HCT116 (cell line): ENCODE measurements at regions not wholly inside any gene's neighbourhood (a gene's known extent, or its start where the extent isn't known, plus 50 kb on each side); places are given as distances from the start of the nearest gene placed in this dataset.
A peak's percentile ranks its signal among the peaks of the same experiment; 100 is the strongest.

Experiments used
- ATAC-seq: fragments of 200-7000 bp; cut with Tn5 transposase; 2 replicates; pipeline ENCODE4 v1.9.1; 2020; ENCODE audit warnings: mild to moderate bottlenecking, moderate library complexity
- BruUV-seq: library from RNA; stranded (reverse); fragments of 400-500 nt; replicated peaks from 2 replicates; lab custom pipeline; 2021; lab: Mats Ljungman, UMichigan
- CTCF ChIA-PET: fragments of 300-600 bp; sonication (Branson Sonifier 250); formaldehyde crosslinking; loops from one replicate; lab custom pipeline; 2021; ENCODE audit warnings: antibody characterized with exemption; lab: Charles Lee
- POLR2A ChIA-PET: fragments of 300-600, 350-600 bp; sonication (Branson Sonifier 250); formaldehyde crosslinking; loops from one replicate; lab custom pipeline; 2021; ENCODE audit warnings: antibody characterized with exemption; lab: Charles Lee
- RAD21 ChIA-PET, 2 experiments: fragments of 300-600 bp; sonication (Branson Sonifier 250); formaldehyde crosslinking; loops; one replicate each; lab custom pipeline; 2023; ENCODE audit warnings: low total read pairs in 2 of 2; ENCODE audit not compliant: uncharacterized antibody in 2 of 2, unreplicated experiment in 2 of 2, low non-redundant PET in 1 of 2; lab: Charles Lee
- DNase-seq: peaks from one replicate; pipeline ENCODE4 v3.0.0-alpha.2; 2010; ENCODE audit warnings: low read depth, low spot score
- H2AFZ ChIP-seq: fragments of 200-600 bp; shearing (Covaris generic), sonication (generic); 2 replicates; pipeline ENCODE4 v1.6.1; 2017; ENCODE audit warnings: low read depth, mixed run types, mixed read lengths, antibody characterized with exemption, low read length; ENCODE audit not compliant: poor library complexity, severe bottlenecking
- H3K27ac ChIP-seq: 2 replicates; pipeline ENCODE4 v1.5.1; 2012; ENCODE audit warnings: low read depth, low read length
- H3K27me3 ChIP-seq: fragments of 200-600 bp; sonication (generic); 2 replicates; pipeline ENCODE4 v1.6.1; 2016; ENCODE audit warnings: mixed run types, low read length, mixed read lengths; ENCODE audit not compliant: insufficient read depth
- H3K36me3 ChIP-seq, 2 experiments: fragments of 200-500 bp in 1 of 2; fragments of 200-600 bp in 1 of 2; sonication (Bioruptor generic) in 1 of 2; sonication (generic) in 1 of 2; 2 replicates each; pipeline versions ENCODE4 v1.5.1 to v1.6.1; 2014 to 2016; ENCODE audit warnings: low read length in 2 of 2, inconsistent platforms in 1 of 2, mixed read lengths in 1 of 2, mixed run types in 1 of 2; ENCODE audit not compliant: insufficient read depth in 2 of 2, control insufficient read depth in 1 of 2
- H3K4me1 ChIP-seq, 2 experiments: fragments of 200-600 bp in 1 of 2; sonication (generic) in 1 of 2; 2 replicates each; pipeline versions ENCODE4 v1.5.1 to v1.6.1; 2012 to 2017; ENCODE audit warnings: low read length in 2 of 2, inconsistent platforms in 1 of 2, mild to moderate bottlenecking in 1 of 2, mixed read lengths in 1 of 2, mixed run types in 1 of 2, moderate library complexity in 1 of 2; ENCODE audit not compliant: insufficient read depth in 2 of 2, control insufficient read depth in 1 of 2
- H3K4me2 ChIP-seq: fragments of 200-600 bp; sonication (generic); 2 replicates; pipeline ENCODE4 v1.6.1; 2017; ENCODE audit warnings: mixed run types, low read length, mixed read lengths
- H3K4me3 ChIP-seq, 2 experiments: fragments of 200-600 bp in 1 of 2; sonication (generic) in 1 of 2; replicated peaks in 1 of 2; 2 replicates each; pipeline ENCODE4 v1.5.1; 2011 to 2016; ENCODE audit warnings: low read length in 2 of 2, control low read depth in 1 of 2, low read depth in 1 of 2, mild to moderate bottlenecking in 1 of 2, mixed read lengths in 1 of 2, mixed run types in 1 of 2
- H3K79me2 ChIP-seq: fragments of 200-600 bp; sonication (generic); 2 replicates; pipeline ENCODE4 v1.6.1; 2017; ENCODE audit warnings: mild to moderate bottlenecking, mixed run types, low read length, moderate library complexity, mixed read lengths; ENCODE audit not compliant: insufficient read depth
- H3K9ac ChIP-seq: fragments of 200-600 bp; sonication (generic); 2 replicates; pipeline ENCODE4 v1.6.1; 2016; ENCODE audit warnings: low read length, mixed read lengths
- H3K9me2 ChIP-seq: fragments of 200-600 bp; sonication (generic), shearing (Covaris generic); 2 replicates; pipeline ENCODE4 v1.6.1; 2017; ENCODE audit warnings: mixed run types, mild to moderate bottlenecking, moderate library complexity; ENCODE audit not compliant: insufficient read depth
- H3K9me3 ChIP-seq, 2 experiments: fragments of 200-500 bp in 1 of 2; fragments of 200-600 bp in 1 of 2; sonication (Bioruptor generic) in 1 of 2; sonication (generic) in 1 of 2; 2 replicates each; pipeline ENCODE4 v1.6.1; 2014 to 2017; ENCODE audit warnings: low read length in 2 of 2, mixed read lengths in 2 of 2, inconsistent platforms in 1 of 2, low read depth in 1 of 2, mild to moderate bottlenecking in 1 of 2, mixed run types in 1 of 2, moderate library complexity in 1 of 2; ENCODE audit not compliant: control insufficient read depth in 1 of 2, insufficient read depth in 1 of 2
- H4K20me1 ChIP-seq: fragments of 200-600 bp; sonication (generic), shearing (Covaris generic); 2 replicates; pipeline ENCODE4 v1.6.1; 2017; ENCODE audit warnings: mixed run types, mild to moderate bottlenecking, moderate library complexity; ENCODE audit not compliant: insufficient read depth
- ATF3 ChIP-seq: IDR thresholded peaks from 2 replicates; pipeline ENCODE4 v1.6.1; 2012
- CBX3 ChIP-seq: IDR thresholded peaks from 2 replicates; pipeline ENCODE4 v1.6.1; 2012; ENCODE audit warnings: low read depth
- CEBPB ChIP-seq: IDR thresholded peaks from 2 replicates; pipeline ENCODE4 v1.6.1; 2012; ENCODE audit warnings: low read depth
- CTCF ChIP-seq, 3 experiments: fragments of 200-600 bp in 1 of 3; sonication (generic) in 1 of 3; IDR thresholded peaks in 2 of 3; conservative IDR thresholded peaks in 1 of 3; 2 replicates each; pipeline ENCODE4 v1.5.1; 2012 to 2017; ENCODE audit warnings: low read depth in 2 of 3, low read length in 2 of 3, antibody characterized with exemption in 1 of 3, borderline replicate concordance in 1 of 3, control low read depth in 1 of 3, mild to moderate bottlenecking in 1 of 3, mixed read lengths in 1 of 3, mixed run types in 1 of 3, moderate library complexity in 1 of 3; ENCODE audit not compliant: insufficient read depth in 1 of 3
- ELF1 ChIP-seq: IDR thresholded peaks from 2 replicates; pipeline ENCODE4 v1.6.1; 2012; ENCODE audit warnings: low read depth, borderline replicate concordance
- FOSL1 ChIP-seq: IDR thresholded peaks from 2 replicates; pipeline ENCODE4 v1.6.1; 2012; ENCODE audit warnings: low read depth
- RAD21 ChIP-seq: IDR thresholded peaks from 2 replicates; pipeline ENCODE4 v1.6.1; 2012; ENCODE audit warnings: low read depth, mild to moderate bottlenecking
- SP1 ChIP-seq: IDR thresholded peaks from 2 replicates; pipeline ENCODE4 v1.6.1; 2012; ENCODE audit warnings: low read depth
- TCF7L2 ChIP-seq: IDR thresholded peaks from 2 replicates; pipeline ENCODE4 v1.7.0; 2011; ENCODE audit warnings: borderline replicate concordance, inconsistent platforms; ENCODE audit not compliant: insufficient read depth, insufficient read length; ENCODE audit errors: extremely low read depth
- intact Hi-C: fragments of 100-400 bp; cut with micrococcal nuclease; formaldehyde crosslinking; loops from 2 replicates; pipeline ENCODE4 v1.10.0; 2022
- TF ChIP-seq, protein P1 (sequence below): IDR thresholded peaks from 2 replicates; pipeline ENCODE4 v1.6.1; 2012; ENCODE audit warnings: low read depth

DNA sequence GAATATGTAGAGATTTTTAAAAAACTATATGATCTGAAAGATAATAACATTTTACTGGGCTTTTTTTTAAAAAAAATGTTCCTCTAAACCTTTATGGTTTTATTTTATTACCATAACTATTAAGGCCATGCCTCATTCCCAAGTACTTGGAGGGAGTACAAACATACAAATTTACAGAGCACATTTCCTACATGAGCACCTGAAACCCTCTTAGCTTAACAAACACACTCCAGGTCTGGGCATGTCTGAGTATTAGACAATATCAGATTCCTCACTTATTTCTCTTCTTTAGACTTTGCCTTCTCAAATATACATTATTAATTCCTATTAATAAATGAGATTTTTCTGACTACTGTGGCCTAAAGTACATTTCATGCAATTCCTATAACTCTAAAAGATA lies 319.2 kb downstream of the SLCO4C1 start:
- RAD21 ChIA-PET: no interaction called here
- no peak for DNase-seq
- H3K27ac ChIP-seq: no peak overlapping the region
- H2AFZ ChIP-seq: peak overlapping the region; percentile 28
- intact Hi-C loops: loop anchor here (2.0 to 5.0 kb wide), 2 partner anchors 34 to 1500 kb away; no protein-coding TSS in a partner anchor
- no peaks in the 10 kb centered on the region for H4K20me1 ChIP-seq
- H3K27me3 ChIP-seq: no peaks in the 10 kb centered on the region
- no peak for TF ChIP-seq FOSL1
- no peak for TF ChIP-seq ATF3
- no peak for TF ChIP-seq ELF1
- no peak for TF ChIP-seq SP1
- TF ChIP-seq, protein P1, sequence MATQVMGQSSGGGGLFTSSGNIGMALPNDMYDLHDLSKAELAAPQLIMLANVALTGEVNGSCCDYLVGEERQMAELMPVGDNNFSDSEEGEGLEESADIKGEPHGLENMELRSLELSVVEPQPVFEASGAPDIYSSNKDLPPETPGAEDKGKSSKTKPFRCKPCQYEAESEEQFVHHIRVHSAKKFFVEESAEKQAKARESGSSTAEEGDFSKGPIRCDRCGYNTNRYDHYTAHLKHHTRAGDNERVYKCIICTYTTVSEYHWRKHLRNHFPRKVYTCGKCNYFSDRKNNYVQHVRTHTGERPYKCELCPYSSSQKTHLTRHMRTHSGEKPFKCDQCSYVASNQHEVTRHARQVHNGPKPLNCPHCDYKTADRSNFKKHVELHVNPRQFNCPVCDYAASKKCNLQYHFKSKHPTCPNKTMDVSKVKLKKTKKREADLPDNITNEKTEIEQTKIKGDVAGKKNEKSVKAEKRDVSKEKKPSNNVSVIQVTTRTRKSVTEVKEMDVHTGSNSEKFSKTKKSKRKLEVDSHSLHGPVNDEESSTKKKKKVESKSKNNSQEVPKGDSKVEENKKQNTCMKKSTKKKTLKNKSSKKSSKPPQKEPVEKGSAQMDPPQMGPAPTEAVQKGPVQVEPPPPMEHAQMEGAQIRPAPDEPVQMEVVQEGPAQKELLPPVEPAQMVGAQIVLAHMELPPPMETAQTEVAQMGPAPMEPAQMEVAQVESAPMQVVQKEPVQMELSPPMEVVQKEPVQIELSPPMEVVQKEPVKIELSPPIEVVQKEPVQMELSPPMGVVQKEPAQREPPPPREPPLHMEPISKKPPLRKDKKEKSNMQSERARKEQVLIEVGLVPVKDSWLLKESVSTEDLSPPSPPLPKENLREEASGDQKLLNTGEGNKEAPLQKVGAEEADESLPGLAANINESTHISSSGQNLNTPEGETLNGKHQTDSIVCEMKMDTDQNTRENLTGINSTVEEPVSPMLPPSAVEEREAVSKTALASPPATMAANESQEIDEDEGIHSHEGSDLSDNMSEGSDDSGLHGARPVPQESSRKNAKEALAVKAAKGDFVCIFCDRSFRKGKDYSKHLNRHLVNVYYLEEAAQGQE: no peak
- TF ChIP-seq RAD21: no peak
- TF ChIP-seq CEBPB: no peak
- no peak for TF ChIP-seq CTCF (IDR thresholded peaks at IDR 0.05 in 2 of 3, conservative IDR thresholded peaks at IDR 0.05 in 1 of 3; ENCODE audit: borderline replicate concordance in 1 of 3, insufficient read depth in 1 of 3, low read depth in 2 of 3, low read length in 2 of 3)
- TF ChIP-seq TCF7L2: no peak
- TF ChIP-seq CBX3: no peak
- TF ChIP-seq, all 23 proteins: peak for 0
- ChIA-PET POLR2A (no interaction called here), CTCF (no interaction called here)
- Histone ChIP-seq H3K36me3 (no peaks in the 10 kb centered on the region), H3K9me2 (no peaks in the 10 kb centered on the region), H3K9ac (no peak overlapping the region), H3K4me2 (no peak overlapping the region), H3K4me3 (no peak overlapping the region), H3K79me2 (no peaks in the 10 kb centered on the region), H3K4me1 (no peaks in the 10 kb centered on the region), H3K9me3 (no peaks in the 10 kb centered on the region)
- ATAC-seq: no peak
- BruUV-seq: no TSS peak
